ENCODE measurements at regions not wholly inside any gene's neighbourhood (a gene's known extent, or its start where the extent isn't known, plus 50 kb on each side); places are given as distances from the start of the nearest gene placed in this dataset.

DNA sequence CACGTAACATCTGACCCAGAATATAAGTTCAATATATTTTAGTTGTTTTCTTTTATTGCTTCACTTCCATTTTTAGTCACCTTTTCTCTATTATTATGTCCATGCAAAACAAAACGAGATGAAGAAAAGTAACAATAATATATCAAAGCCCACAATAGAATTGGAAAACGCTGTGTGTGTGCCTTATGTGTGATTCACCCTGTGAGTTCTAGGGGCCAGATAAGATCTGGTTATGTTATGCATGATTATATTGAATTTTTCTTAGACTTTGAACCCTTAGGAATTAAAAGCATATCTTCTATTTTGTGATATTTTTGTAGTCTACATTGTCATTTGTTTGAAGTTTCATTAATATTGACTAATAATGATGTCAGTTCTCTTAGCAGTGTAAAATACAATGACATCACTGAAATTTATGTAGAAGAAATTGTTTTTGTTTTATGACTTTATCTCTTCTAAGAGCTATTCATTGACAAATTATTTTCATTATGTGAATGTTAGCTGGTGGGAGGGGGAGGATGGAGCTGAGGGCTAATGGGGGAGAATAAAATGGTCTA, 243.6 kb downstream of the TFAP2B start (continued):
- TF ChIP-seq EP300 (IDR thresholded peaks at IDR 0.05; ENCODE audit: borderline replicate concordance in 1 of 2, control insufficient read depth in 1 of 2, low read depth in 2 of 2, low read length in 2 of 2), result no peak
- TF ChIP-seq SRF (IDR thresholded peaks at IDR 0.05; ENCODE audit: low read depth in 2 of 2, low read length in 2 of 2), result no peak

DNA sequence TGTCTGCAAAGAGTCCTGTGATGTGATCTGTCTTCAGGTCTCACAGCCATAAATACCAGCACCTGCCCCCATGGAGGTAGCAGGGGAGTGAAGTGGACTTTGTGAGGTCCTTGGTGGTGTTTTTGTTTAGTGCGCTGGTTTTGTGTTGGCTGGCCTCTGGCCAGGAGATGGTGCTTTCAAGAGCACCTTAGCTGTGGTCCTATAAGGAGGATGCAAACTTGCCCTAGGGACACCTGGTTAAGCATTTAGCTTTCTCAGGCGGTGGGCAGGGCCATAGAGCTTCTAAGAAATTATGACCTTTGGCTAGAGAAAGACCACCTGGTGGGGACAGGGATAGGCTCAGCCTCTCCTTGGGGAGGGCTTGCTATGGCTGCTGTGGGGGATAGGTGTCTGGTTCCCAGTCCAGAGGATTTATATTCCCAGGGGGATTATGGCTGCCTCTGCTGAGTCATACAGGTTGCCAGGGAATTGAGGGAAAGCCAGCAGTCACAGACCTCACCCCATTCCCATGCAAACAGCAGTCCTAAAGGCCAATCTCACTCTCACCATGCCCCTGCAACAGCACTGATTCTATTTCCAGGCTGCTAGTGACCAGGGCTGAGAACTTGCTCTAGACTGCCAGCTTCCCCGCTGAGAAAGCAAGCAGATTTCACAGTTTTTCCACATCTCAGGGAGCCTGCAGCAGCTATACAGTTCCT, 259.3 kb downstream of the TFAP2B start:
- TF ChIP-seq ZNF24 (IDR thresholded peaks at IDR 0.05), result no peak
- no peak for TF ChIP-seq EGR1 (IDR thresholded peaks at IDR 0.05; ENCODE audit: borderline replicate concordance in 1 of 2, low read depth in 2 of 2, low read length in 2 of 2)
- no peak for TF ChIP-seq NFYB (IDR thresholded peaks at IDR 0.05; ENCODE audit: insufficient read depth, low read depth, low read length)
- TF ChIP-seq JUND (IDR thresholded peaks at IDR 0.05; ENCODE audit: low read depth, low read length), result no peak
- no peak for TF ChIP-seq YY1 (IDR thresholded peaks at IDR 0.05; ENCODE audit: low read depth, low read length)
- no peak for TF ChIP-seq ZNF592 (IDR thresholded peaks at IDR 0.05)
- TF ChIP-seq TARDBP (IDR thresholded peaks at IDR 0.05; ENCODE audit: borderline replicate concordance), result no peak
- TF ChIP-seq WRNIP1 (IDR thresholded peaks at IDR 0.05; ENCODE audit: borderline replicate concordance, low read depth, low read length), result no peak
- in situ Hi-C loops (cut with MboI) (no loop called here), intact Hi-C loops (cut with micrococcal nuclease; ENCODE audit: unreplicated experiment) (no loop called here)
- FAIRE-seq (no peak), DNase-seq (ENCODE audit: low read depth, low spot score) (no peak), ATAC-seq (no peak)
- Histone ChIP-seq H3K27me3 (replicated peaks in 1 of 2; ENCODE audit: control insufficient read depth in 2 of 2, insufficient read depth in 2 of 2, low read length in 1 of 2) (no peaks in the 10 kb centered on the region), H3K9me3 (replicated peaks; ENCODE audit: control insufficient read depth, insufficient read depth, low read length) (no peaks in the 10 kb centered on the region), H3K4me3 (no peak overlapping the region), H3K4me2 (ENCODE audit: control insufficient read depth, insufficient read depth) (no peak overlapping the region), H3K79me2 (ENCODE audit: control insufficient read depth, insufficient read depth, low read length) (no peaks in the 10 kb centered on the region), H3K27ac (ENCODE audit: control insufficient read depth, insufficient read depth) (no peak overlapping the region), H3K9ac (ENCODE audit: control insufficient read depth, insufficient read depth, low read length) (no peak overlapping the region), H4K20me1 (ENCODE audit: control insufficient read depth, insufficient read depth) (no peaks in the 10 kb centered on the region), H3K4me1 (ENCODE audit: control insufficient read depth, insufficient read depth, low read length) (no peaks in the 10 kb centered on the region), H2AFZ (ENCODE audit: control insufficient read depth, low read depth, low read length) (no peak overlapping the region), H3K36me3 (ENCODE audit: control insufficient read depth in 2 of 2, insufficient read depth in 2 of 2, low read length in 1 of 2) (no peaks in the 10 kb centered on the region)
- BruUV-seq (replicated peaks), result no TSS peak
- RAD21 ChIA-PET (ENCODE audit: unreplicated experiment), result no interaction called here
- WGBS (ENCODE audit: insufficient coverage, insufficient replicate concordance, low lambda C conversion rate, missing lambda C conversion rate), result 35% methylated on average over 3 of the region's 3 CpGs
- POLR2A ChIA-PET, result no interaction called here
- SMC1A ChIA-PET (ENCODE audit: uncharacterized antibody, unreplicated experiment), result interaction anchor here (1.1 kb wide), 1 partner anchor 9 kb away, joined by 3 read pairs; no protein-coding TSS in a partner anchor
- CTCF ChIA-PET, result no interaction called here

All from GM12878 (cell line).